NT2/D1 (cell line): ENCODE measurements at regions not wholly inside any gene's neighbourhood (a gene's known extent, or its start where the extent isn't known, plus 50 kb on each side); places are given as distances from the start of the nearest gene placed in this dataset.

Source experiments
- SUZ12 ChIP-seq: IDR thresholded peaks from 2 replicates; pipeline ENCODE4 v1.6.1; 2011; ENCODE audit not compliant: insufficient read length, insufficient read depth; ENCODE audit errors: extremely low read depth
- YY1 ChIP-seq: IDR thresholded peaks from 2 replicates; pipeline ENCODE4 v1.6.1; 2011; ENCODE audit not compliant: insufficient read length, insufficient read depth

GRCh38 chr12:19010726-19011125 lies 118.8 kb upstream of the PLEKHA5 start:
- TF ChIP-seq YY1 (no peak), SUZ12 (no peak)
